Breast epithelium (tissue), 4 donors: ENCODE measurements at regions not wholly inside any gene's neighbourhood (a gene's known extent, or its start where the extent isn't known, plus 50 kb on each side); places are given as distances from the start of the nearest gene placed in this dataset.

Experiments used
- DNase-seq, 2 donors: peaks; one replicate each; pipeline ENCODE4 v3.0.0-alpha.2; 2019; ENCODE audit warnings: low spot score in 2 of 2
- H3K27ac ChIP-seq, 2 donors: fragments of 200-600 bp; sonication (generic) in 1 of 2; one replicate each; pipeline ENCODE4 v1.5.1; 2016 to 2019; ENCODE audit warnings: mild to moderate bottlenecking in 1 of 2
- H3K27me3 ChIP-seq, 2 donors: fragments of 200-600 bp; sonication (generic) in 1 of 2; one replicate each; pipeline versions ENCODE4 v1.5.1 to v1.6.0; 2017 to 2019; ENCODE audit warnings: control low read depth in 1 of 2, mild to moderate bottlenecking in 1 of 2
- H3K36me3 ChIP-seq: fragments of 200-600 bp; one replicate; pipeline ENCODE4 v1.5.1; 2019
- H3K4me1 ChIP-seq, 2 donors: fragments of 200-600 bp; sonication (generic); one replicate each; pipeline ENCODE4 v1.5.1; 2016 to 2019; ENCODE audit warnings: control low read depth in 1 of 2
- H3K4me3 ChIP-seq, 3 donors: fragments of 200-600 bp; sonication (generic); 1 replicate in 2 of 3; 2 replicates in 1 of 3; pipeline ENCODE4 v1.5.1; 2016 to 2019; ENCODE audit warnings: mild to moderate bottlenecking in 3 of 3, moderate library complexity in 2 of 3
- H3K9me3 ChIP-seq, 2 donors: fragments of 200-600 bp; sonication (generic) in 1 of 2; one replicate each; pipeline ENCODE4 v1.5.1; 2016 to 2019; ENCODE audit warnings: control low read depth in 1 of 2
- POLR2A ChIP-seq: fragments of 450-650 bp; IDR thresholded peaks from one replicate; pipeline ENCODE4 v1.6.1; 2016; ENCODE audit warnings: antibody characterized with exemption, mild to moderate bottlenecking, moderate library complexity
- POLR2AphosphoS5 ChIP-seq, 3 donors: sonication (generic); formaldehyde crosslinking; IDR thresholded peaks; one replicate each; pipeline ENCODE4 v1.6.1; 2017; ENCODE audit warnings: antibody characterized with exemption in 3 of 3
- intact Hi-C: fragments of 100-400 bp; cut with DNase I; formaldehyde crosslinking; loops from one replicate; pipeline ENCODE4 v1.15.1; 2023; ENCODE audit warnings: low total_unique reads
- TF ChIP-seq, protein P1 (sequence below), 3 donors: fragments of 450-650 bp; IDR thresholded peaks; one replicate each; pipeline ENCODE4 v1.5.1; 2016 to 2017; ENCODE audit warnings: antibody characterized with exemption in 3 of 3, mild to moderate bottlenecking in 3 of 3, moderate library complexity in 3 of 3

DNA sequence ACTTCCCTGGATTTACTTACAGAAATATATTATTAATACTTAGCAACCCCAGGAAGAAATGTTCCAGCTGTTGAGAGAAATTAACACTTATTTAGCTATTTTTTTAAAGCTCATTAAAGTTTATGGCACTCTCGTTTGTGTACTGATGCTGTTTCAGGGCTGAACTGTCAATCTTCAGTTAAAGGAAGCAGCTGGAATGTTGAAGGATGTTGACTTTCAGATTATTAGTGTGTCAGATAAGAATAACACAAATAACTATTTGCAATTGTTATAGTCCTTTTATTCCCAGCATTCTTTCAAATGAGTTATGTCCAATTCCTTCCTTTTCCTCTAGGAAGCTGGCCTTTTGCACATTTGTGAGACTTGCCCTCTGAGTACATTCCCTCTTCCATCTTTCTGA lies 278.2 kb upstream of the RAG2 start:
- H3K27ac ChIP-seq: no peak overlapping the region
- no peaks in the 10 kb centered on the region for H3K36me3 ChIP-seq
- H3K4me1 ChIP-seq: no peaks in the 10 kb centered on the region
- H3K9me3 ChIP-seq: no peaks in the 10 kb centered on the region
- intact Hi-C loops: no loop called here
- H3K4me3 ChIP-seq: no peak overlapping the region
- DNase-seq: no peak
- H3K27me3 ChIP-seq: no peaks in the 10 kb centered on the region
- TF ChIP-seq, protein P1, sequence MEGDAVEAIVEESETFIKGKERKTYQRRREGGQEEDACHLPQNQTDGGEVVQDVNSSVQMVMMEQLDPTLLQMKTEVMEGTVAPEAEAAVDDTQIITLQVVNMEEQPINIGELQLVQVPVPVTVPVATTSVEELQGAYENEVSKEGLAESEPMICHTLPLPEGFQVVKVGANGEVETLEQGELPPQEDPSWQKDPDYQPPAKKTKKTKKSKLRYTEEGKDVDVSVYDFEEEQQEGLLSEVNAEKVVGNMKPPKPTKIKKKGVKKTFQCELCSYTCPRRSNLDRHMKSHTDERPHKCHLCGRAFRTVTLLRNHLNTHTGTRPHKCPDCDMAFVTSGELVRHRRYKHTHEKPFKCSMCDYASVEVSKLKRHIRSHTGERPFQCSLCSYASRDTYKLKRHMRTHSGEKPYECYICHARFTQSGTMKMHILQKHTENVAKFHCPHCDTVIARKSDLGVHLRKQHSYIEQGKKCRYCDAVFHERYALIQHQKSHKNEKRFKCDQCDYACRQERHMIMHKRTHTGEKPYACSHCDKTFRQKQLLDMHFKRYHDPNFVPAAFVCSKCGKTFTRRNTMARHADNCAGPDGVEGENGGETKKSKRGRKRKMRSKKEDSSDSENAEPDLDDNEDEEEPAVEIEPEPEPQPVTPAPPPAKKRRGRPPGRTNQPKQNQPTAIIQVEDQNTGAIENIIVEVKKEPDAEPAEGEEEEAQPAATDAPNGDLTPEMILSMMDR (IDR thresholded peaks at IDR 0.05): no peak

DNA sequence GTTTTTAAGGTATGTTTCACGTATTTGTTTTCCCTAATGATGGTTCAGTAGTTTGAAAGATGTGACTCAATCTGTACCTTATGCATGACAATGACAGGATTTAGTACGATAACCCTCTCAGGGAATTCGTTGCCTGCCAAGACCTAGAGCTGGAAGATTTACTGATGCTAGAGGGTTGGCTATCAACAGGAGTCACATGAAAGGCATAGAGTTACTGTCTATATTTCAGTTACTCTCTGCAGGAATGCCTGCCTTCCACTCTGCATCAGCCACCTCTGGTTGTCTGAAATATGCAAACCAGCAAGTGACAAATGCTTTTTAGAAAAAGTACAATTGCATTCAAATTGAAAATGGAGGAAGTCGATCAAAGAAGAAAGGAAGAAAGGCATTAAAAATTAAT lies 276.3 kb upstream of the RAG2 start:
- H3K4me1 ChIP-seq: no peaks in the 10 kb centered on the region
- no peaks in the 10 kb centered on the region for H3K36me3 ChIP-seq
- no peak overlapping the region for H3K4me3 ChIP-seq
- intact Hi-C loops: no loop called here
- no peak for DNase-seq
- TF ChIP-seq POLR2A (no peak), POLR2AphosphoS5 (IDR thresholded peaks at IDR 0.05) (no peak)
- TF ChIP-seq, protein P1 (IDR thresholded peaks at IDR 0.05): no peak
- no peaks in the 10 kb centered on the region for H3K27me3 ChIP-seq
- H3K9me3 ChIP-seq: no peaks in the 10 kb centered on the region
- H3K27ac ChIP-seq: no peak overlapping the region

DNA sequence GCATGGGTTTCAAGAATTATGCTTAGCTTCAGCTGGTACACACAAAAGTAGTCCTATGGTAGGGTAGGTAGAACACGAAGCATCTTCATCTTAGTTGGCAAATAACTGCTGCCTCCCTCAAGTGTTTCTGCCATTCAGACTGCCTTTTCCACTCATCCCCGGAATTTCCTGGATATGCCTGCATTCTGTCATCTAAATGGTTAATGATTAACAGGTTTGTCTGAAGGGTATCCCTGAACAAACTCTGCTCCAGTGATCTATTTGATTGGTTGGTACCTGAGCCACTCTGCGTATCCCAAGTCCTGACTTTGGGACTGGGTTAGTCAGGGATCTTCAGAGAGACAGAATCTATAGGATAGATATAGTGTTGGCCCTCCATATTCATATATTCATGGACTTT lies 272.3 kb upstream of the RAG2 start:
- no peaks in the 10 kb centered on the region for H3K36me3 ChIP-seq
- H3K27ac ChIP-seq: no peak overlapping the region
- TF ChIP-seq, protein P1 (IDR thresholded peaks at IDR 0.05): no peak
- no peak for TF ChIP-seq POLR2A
- TF ChIP-seq POLR2AphosphoS5 (IDR thresholded peaks at IDR 0.05): no peak
- no peak for DNase-seq
- H3K4me1 ChIP-seq: no peaks in the 10 kb centered on the region
- no peaks in the 10 kb centered on the region for H3K27me3 ChIP-seq
- no peak overlapping the region for H3K4me3 ChIP-seq
- no peaks in the 10 kb centered on the region for H3K9me3 ChIP-seq
- intact Hi-C loops: no loop called here

DNA sequence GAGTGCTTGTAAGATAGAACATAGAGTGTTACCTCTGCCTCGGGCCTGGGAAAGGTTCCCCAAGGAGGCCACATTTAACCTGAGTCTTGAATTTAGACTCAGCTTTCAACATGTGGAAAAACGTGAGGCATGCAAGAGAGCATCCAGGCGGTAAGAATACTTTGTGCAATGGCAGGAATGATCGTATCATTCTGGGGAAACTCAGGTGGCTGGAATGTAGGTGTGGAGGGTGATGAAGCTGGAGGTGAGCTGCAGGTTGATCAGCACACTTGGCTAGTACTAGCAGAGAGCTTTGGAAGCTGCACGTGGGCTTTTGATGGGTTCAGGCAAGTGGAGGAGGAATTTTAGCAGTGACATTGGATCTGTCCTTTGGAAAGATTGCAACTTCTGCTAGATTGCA lies 270.3 kb upstream of the RAG2 start:
- TF ChIP-seq POLR2A: no peak
- intact Hi-C loops: no loop called here
- Histone ChIP-seq H3K27me3 (no peaks in the 10 kb centered on the region), H3K36me3 (no peaks in the 10 kb centered on the region), H3K4me3 (no peak overlapping the region), H3K4me1 (no peaks in the 10 kb centered on the region), H3K9me3 (no peaks in the 10 kb centered on the region), H3K27ac (no peak overlapping the region)
- no peak for DNase-seq

DNA sequence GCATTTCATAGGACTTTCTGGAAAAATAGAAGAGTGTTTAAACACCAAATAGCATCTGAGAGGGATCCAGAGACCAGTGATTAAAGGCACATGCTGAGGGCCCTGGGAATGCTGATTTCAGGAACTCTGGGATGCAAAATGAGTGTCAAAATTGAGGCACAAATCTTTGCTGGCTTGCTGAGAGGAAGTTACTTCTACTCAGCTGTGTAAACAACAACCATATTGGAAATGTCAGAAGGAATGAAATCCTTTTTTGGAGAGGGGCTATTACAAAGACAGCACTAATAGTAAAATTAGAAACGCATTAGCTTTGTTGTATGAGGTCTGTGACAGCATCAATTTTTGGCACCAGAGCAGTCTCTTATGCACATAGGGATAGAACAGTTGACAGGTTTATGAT lies 267.8 kb upstream of the RAG2 start:
- H3K36me3 ChIP-seq: no peaks in the 10 kb centered on the region
- TF ChIP-seq POLR2AphosphoS5 (IDR thresholded peaks at IDR 0.05) (no peak), POLR2A (no peak)
- TF ChIP-seq, protein P1 (IDR thresholded peaks at IDR 0.05): no peak
- H3K4me3 ChIP-seq: no peak overlapping the region
- intact Hi-C loops: no loop called here
- DNase-seq: no peak
- no peak overlapping the region for H3K27ac ChIP-seq
- H3K9me3 ChIP-seq: no peaks in the 10 kb centered on the region
- no peaks in the 10 kb centered on the region for H3K4me1 ChIP-seq
- H3K27me3 ChIP-seq: no peaks in the 10 kb centered on the region

DNA sequence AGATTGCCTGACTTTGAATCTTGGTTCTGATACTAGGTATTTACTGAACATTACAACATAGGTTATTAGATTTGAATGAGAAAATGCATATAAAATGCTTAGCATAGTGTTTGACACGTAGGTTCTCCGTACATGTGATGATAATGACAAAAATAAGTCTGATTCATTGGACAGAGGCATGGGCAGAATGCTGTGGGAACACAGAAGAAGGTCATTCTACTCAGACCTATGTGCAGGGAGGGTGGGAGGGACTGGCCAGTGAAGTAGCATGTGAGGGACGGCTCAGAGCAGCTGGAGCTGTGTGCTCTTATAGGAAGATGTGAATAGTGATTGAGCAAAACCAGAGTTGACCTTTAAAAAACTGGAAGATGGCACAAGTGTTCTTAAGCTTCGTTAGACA lies 256.8 kb upstream of the RAG2 start:
- intact Hi-C loops: no loop called here
- no peak for TF ChIP-seq POLR2AphosphoS5 (IDR thresholded peaks at IDR 0.05)
- TF ChIP-seq, protein P1 (IDR thresholded peaks at IDR 0.05): no peak
- no peak for TF ChIP-seq POLR2A
- Histone ChIP-seq H3K4me1 (no peaks in the 10 kb centered on the region), H3K9me3 (no peaks in the 10 kb centered on the region), H3K27ac (no peak overlapping the region), H3K36me3 (no peaks in the 10 kb centered on the region), H3K4me3 (no peak overlapping the region), H3K27me3 (no peaks in the 10 kb centered on the region)
- no peak for DNase-seq
